T-helper 17 cell (primary cell): ENCODE measurements at regions not wholly inside any gene's neighbourhood (a gene's known extent, or its start where the extent isn't known, plus 50 kb on each side); places are given as distances from the start of the nearest gene placed in this dataset.
"Not testable (repeated sequence)": the region's sequence is repeated elsewhere in the genome, so short reads cannot be mapped to it uniquely, and the experiment has no call there.

Experiments used
- ATAC-seq: fragments of 150-1000 bp; cut with Tn5 transposase; 2 replicates; pipeline ENCODE4 v1.10.0; 2021; ENCODE audit warnings: mild to moderate bottlenecking, moderate library complexity
- DNase-seq, 3 donors: peaks; one replicate each; pipeline versions ENCODE4 v3.0.0 to v3.0.0-alpha.2; 2020 to 2021
- H3K9me3 ChIP-seq: one replicate; pipeline ENCODE4 v1.7.0; 2013; ENCODE audit warnings: low read length, mild to moderate bottlenecking; ENCODE audit not compliant: control insufficient read depth, poor library complexity, severe bottlenecking
- H3K27ac Mint-ChIP-seq: one replicate; pipeline ENCODE4 v1.8.0; 2022; ENCODE audit warnings: mild to moderate bottlenecking, moderate library complexity, mixed read lengths
- H3K27me3 Mint-ChIP-seq: one replicate; pipeline ENCODE4 v1.8.0; 2022; ENCODE audit warnings: mixed read lengths
- H3K36me3 Mint-ChIP-seq: one replicate; pipeline ENCODE4 v1.8.0; 2022; ENCODE audit warnings: low read depth, mixed read lengths
- H3K4me1 Mint-ChIP-seq: one replicate; pipeline ENCODE4 v1.8.0; 2022; ENCODE audit warnings: mild to moderate bottlenecking, mixed read lengths
- H3K4me3 Mint-ChIP-seq: one replicate; pipeline ENCODE4 v1.8.0; 2022; ENCODE audit warnings: mild to moderate bottlenecking, moderate library complexity, mixed read lengths

DNA sequence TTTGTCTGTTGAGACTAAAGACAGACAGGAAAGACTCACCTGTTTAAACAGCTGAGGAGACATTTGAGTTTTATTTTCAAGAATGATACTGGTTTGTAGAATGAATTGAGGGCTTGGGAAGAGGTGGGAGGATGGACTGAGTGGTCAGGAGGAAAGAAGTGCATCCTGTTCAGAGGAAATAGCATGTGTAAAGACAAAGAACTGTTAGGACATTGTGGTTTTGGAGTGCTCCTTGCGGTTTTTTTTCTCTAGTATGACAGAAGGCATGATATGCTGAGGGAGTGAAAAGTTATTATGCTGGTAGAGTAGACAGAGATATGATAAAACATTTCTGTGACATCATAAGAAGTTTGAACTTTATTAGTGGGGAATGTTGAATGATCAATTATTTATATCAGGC, 270.7 kb upstream of the ELAVL2 start:
- Mint-ChIP-seq H3K36me3 (no peaks in the 10 kb centered on the region), H3K4me1 (no peaks in the 10 kb centered on the region), H3K27me3 (no peaks in the 10 kb centered on the region), H3K27ac (no peak overlapping the region), H3K4me3 (no peak overlapping the region)
- DNase-seq (no peak), ATAC-seq (no peak)
- no peaks in the 10 kb centered on the region for H3K9me3 ChIP-seq

DNA sequence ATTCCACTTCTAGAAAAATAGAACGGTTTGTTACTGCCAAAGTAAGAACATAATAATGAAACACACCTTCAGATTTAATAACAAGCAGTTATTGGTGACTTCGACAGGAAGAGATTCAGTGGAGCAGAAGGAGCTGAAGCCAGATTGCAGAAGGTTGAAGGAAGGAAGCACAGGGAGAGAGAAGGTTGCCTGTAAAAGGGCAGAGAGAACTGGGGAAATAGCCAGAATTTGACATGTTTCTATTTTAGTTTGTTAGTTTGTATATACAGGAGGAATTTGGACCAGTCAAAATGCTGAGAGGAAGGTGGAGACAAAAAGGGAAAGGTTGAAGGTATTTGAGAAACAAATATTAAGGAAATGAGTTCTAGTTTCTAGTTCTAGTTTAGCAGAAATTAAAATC, 269.2 kb upstream of the ELAVL2 start:
- no peak overlapping the region for H3K27ac Mint-ChIP-seq
- no peak for DNase-seq
- H3K4me1 Mint-ChIP-seq: no peaks in the 10 kb centered on the region
- H3K9me3 ChIP-seq: no peaks in the 10 kb centered on the region
- ATAC-seq: no peak
- no peaks in the 10 kb centered on the region for H3K36me3 Mint-ChIP-seq
- H3K27me3 Mint-ChIP-seq: no peaks in the 10 kb centered on the region
- H3K4me3 Mint-ChIP-seq: no peak overlapping the region

DNA sequence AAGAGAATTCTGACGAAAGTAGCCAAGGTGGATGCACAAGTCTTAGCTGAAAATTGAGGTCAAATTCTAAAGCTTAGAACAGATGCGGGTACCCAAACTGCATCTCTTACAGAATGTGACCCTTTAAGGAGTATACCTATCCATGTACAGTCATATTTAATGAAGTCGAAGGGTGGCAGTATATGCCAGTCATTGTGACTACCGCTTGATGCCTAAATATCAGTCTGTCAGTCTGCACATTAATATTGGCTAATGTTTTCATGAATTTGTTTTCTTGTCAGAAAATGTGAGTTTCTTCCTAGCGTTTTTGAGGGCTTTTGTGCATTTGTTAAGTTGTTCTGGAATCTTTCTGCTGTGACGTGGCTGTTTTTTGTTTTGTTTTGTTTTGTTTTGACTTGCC, 264.5 kb upstream of the ELAVL2 start:
- Mint-ChIP-seq H3K4me3 (no peak overlapping the region), H3K4me1 (no peaks in the 10 kb centered on the region), H3K27me3 (no peaks in the 10 kb centered on the region), H3K27ac (no peak overlapping the region), H3K36me3 (no peaks in the 10 kb centered on the region)
- ATAC-seq: no peak
- no peaks in the 10 kb centered on the region for H3K9me3 ChIP-seq
- DNase-seq: no peak

DNA sequence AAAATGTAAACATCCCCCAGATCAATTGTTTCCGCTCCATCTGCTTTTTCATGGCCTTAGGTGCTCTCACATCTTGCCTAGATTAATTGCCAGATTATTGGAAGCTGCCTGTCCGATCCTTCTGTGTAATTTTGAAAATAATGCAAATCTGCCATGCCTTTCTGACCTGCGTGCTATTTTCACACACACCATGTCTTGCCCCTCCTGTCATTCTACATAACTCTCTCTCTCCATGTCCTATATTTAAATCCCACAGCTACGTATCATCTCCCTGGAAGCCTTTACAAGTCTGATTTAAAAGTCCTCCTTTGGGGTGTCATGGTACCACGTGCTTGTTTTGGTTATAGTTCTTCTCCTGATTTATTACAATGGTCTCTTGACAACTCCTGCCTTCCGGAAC, 247.6 kb upstream of the ELAVL2 start:
- no peak overlapping the region for H3K27ac Mint-ChIP-seq
- no peak overlapping the region for H3K4me3 Mint-ChIP-seq
- peaks cover 3% of the 10 kb centered on the region for H3K9me3 ChIP-seq
- no peaks in the 10 kb centered on the region for H3K36me3 Mint-ChIP-seq
- H3K27me3 Mint-ChIP-seq: no peaks in the 10 kb centered on the region
- H3K4me1 Mint-ChIP-seq: no peaks in the 10 kb centered on the region
- no peak for ATAC-seq
- no peak for DNase-seq

DNA sequence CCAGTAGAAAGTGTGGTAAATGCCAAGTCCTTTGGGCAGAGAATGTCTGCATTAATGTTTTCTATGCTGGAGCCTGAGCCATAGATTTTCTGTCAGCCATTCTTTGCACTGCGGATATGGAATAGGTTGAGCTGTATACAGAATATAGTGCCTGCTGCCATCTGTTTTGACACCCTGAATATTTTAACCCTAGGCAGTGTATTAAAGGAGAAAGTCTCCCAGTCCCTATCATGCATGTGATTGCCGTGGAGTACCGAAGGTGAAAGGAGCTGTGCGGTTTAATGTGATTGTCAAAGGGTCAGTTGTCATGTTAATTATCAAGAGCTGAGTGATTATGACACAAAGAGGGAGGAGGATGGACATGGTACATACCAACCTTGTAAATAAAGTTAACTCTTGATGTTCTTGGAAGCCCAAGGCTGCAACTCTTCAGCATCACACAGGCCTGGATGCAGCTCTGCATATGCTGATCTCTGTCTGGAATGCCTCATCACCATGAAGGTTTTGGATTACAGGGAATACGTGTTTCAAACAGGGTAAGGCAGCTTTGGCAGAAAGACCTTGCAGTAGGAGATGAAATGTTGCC, 247.1 kb upstream of the ELAVL2 start:
- Mint-ChIP-seq H3K27ac (no peak overlapping the region), H3K36me3 (no peaks in the 10 kb centered on the region), H3K27me3 (no peaks in the 10 kb centered on the region), H3K4me3 (no peak overlapping the region), H3K4me1 (no peaks in the 10 kb centered on the region)
- ATAC-seq: no peak
- peaks cover 3% of the 10 kb centered on the region for H3K9me3 ChIP-seq
- DNase-seq: no peak

DNA sequence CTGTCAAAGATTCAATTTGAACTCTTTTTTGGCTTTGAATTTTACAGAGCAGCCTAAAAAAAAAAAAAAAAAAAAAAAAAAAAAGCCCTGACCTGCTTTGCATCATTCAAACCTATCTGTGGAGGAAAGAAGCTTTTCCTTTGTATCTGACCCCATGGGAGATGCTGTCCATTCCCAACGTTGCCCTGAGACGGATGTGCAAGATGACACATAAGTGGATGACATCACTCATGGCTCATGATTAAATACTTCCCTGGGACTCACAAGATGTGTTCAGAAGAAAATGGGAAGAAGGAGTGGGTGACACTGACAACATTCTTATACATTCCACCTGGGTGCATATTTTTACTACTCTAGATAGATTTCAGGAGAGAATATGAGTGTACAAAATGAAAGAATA, 245.7 kb upstream of the ELAVL2 start:
- Mint-ChIP-seq H3K27me3 (no peaks in the 10 kb centered on the region), H3K27ac (no peak overlapping the region), H3K4me1 (no peaks in the 10 kb centered on the region), H3K4me3 (no peak overlapping the region), H3K36me3 (no peaks in the 10 kb centered on the region)
- no peak for ATAC-seq
- no peak for DNase-seq
- H3K9me3 ChIP-seq: peaks cover 3% of the 10 kb centered on the region

DNA sequence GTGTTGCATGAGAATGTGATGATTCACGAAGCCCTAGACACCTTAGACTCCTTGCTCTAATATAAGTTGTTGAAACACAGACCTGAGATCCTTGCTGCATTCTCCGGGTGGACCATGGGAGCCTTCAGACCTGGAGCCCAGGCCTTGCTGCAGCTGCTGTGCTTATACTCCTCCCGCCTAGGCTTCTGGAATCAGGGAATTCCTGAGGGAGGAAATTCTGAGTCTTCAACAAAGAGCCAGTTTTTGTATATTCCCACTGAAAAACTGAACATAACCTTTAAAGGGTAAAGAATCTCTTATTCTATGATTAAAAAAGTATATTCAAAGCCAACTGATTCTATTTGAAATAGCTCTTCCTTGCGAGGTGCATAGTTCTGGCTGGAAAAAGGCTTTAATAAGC, 245.1 kb upstream of the ELAVL2 start:
- H3K4me1 Mint-ChIP-seq: no peaks in the 10 kb centered on the region
- no peaks in the 10 kb centered on the region for H3K36me3 Mint-ChIP-seq
- DNase-seq: no peak
- peaks cover 2% of the 10 kb centered on the region for H3K9me3 ChIP-seq
- no peak for ATAC-seq
- no peak overlapping the region for H3K27ac Mint-ChIP-seq
- no peak overlapping the region for H3K4me3 Mint-ChIP-seq
- no peaks in the 10 kb centered on the region for H3K27me3 Mint-ChIP-seq

DNA sequence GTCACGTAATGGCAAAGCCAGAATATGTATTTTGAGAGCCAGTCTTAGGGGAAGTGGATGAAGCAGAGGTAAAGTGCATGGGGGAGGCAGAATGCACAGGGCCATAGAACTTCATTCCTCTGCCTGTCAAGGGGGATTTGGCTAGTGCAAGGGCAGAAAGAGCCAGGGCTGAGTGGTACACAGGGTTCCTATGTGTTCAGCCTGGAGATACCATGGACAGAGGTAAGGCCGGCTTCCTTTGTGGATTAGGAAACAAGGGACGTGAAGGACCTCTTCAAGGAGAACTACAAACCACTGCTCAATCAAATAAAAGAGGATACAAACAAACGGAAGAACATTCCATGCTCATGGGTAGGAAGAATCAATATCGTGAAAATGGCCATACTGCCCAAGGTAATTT, 241.1 kb upstream of the ELAVL2 start:
- H3K27ac Mint-ChIP-seq, H3K9me3 ChIP-seq, H3K27me3 Mint-ChIP-seq, DNase-seq, H3K4me3 Mint-ChIP-seq, H3K36me3 Mint-ChIP-seq, ATAC-seq, H3K4me1 Mint-ChIP-seq: not testable (repeated sequence)

DNA sequence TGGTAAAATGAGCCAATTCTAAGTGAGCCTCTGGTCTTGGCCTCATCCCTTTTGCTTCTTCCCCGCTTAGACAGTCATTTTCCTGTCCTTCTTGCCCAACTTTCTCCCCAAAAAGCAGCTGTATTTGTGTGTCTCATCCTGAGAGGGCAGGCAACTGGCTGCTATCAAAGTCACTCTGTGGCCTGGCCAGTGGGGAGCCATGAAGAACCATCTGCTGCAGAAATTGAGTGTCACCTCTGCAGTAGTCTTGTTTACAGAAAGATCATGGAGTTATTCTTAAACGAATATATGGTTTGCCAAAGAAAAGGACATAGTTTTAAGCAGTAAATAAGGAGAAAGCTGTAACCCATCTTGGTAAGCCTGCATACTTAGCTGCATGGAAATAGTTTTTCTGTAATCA, 233.6 kb upstream of the ELAVL2 start:
- Mint-ChIP-seq H3K4me3 (no peak overlapping the region), H3K4me1 (no peaks in the 10 kb centered on the region), H3K36me3 (no peaks in the 10 kb centered on the region), H3K27me3 (no peaks in the 10 kb centered on the region), H3K27ac (no peak overlapping the region)
- no peak for DNase-seq
- no peak for ATAC-seq
- H3K9me3 ChIP-seq: no peaks in the 10 kb centered on the region

DNA sequence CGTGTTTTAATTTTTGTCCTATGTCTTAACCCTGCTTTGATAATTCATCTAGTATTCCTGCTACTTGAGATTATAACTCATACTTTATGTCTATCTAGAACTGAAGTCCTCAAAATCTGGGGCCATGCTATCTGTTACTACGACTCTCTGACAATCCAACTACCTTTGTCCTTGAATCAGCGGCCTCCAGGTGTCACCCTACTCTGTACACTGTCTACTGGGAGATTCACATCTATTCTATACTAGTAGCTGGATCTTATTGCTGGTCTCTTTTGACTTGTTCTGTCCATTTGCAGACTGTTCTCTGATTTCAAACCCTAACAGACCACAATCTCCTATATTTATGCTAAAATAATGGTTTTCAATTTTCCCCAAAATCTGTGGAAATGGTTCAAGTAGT, 225.5 kb upstream of the ELAVL2 start:
- H3K27me3 Mint-ChIP-seq: no peaks in the 10 kb centered on the region
- no peaks in the 10 kb centered on the region for H3K4me1 Mint-ChIP-seq
- no peaks in the 10 kb centered on the region for H3K36me3 Mint-ChIP-seq
- no peak for ATAC-seq
- no peaks in the 10 kb centered on the region for H3K9me3 ChIP-seq
- no peak overlapping the region for H3K4me3 Mint-ChIP-seq
- no peak overlapping the region for H3K27ac Mint-ChIP-seq
- DNase-seq: no peak

DNA sequence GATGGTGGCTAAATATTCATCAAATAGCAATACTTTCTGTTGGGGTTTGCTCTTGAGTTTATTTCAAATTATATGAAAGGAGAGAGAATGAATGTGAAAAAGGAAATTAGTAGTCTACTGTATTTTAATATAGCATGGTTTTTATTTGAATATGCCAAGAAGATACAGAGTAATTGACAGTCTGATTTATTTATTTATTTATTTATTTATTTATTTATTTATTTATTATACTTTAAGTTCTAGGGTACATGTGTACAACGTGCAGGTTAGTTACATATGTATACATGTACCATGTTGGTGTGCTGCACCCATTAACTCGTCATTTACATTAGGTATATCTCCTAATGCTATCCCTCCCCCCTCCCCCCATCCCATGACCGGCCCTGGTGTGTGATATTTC, 224.2 kb upstream of the ELAVL2 start:
- H3K4me1 Mint-ChIP-seq, ATAC-seq, H3K27ac Mint-ChIP-seq, DNase-seq, H3K9me3 ChIP-seq, H3K27me3 Mint-ChIP-seq, H3K36me3 Mint-ChIP-seq, H3K4me3 Mint-ChIP-seq: not testable (repeated sequence)

DNA sequence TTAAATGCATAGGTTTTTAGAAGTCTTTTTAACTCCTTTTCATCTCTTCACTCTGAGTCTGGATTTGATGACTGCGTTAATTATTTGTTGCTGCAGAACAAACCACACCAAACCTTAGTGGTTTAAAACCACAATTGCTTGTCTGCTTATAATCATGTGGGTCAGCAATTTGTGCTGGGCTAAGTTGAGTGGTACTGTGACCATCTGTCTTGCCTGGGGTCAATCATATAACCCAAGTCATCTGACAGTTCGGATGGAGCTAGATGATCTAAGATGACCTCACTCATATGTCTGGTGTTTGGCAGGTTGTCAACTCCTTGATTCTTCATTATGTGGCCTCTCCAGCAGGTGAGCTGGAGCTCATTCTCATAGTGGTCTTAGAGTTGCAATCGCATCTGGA, 219.1 kb upstream of the ELAVL2 start:
- H3K4me3 Mint-ChIP-seq: no peak overlapping the region
- no peak overlapping the region for H3K27ac Mint-ChIP-seq
- no peaks in the 10 kb centered on the region for H3K27me3 Mint-ChIP-seq

DNA sequence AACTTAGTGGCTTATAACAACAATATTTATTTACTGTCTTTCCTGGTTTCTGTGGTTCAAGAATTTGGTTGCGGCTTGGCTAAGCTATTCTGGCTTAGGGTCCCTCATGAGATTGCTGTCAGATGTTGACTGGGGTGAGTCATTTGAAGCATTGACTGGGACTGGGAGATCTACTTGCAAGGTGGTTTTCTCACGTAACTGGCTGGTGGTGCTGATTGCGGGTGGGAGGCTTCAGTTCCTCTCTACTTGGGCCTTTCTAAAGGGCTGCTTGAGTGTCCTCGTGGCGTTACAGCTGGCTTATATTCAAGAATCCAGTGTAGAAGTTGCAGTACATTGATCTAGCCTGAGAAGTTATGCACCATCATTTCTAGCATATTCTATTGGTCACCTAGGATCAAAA, 218.5 kb upstream of the ELAVL2 start:
- H3K27me3 Mint-ChIP-seq: no peaks in the 10 kb centered on the region
- ATAC-seq (no peak), DNase-seq (no peak)
- H3K4me1 Mint-ChIP-seq: no peaks in the 10 kb centered on the region
- H3K4me3 Mint-ChIP-seq: no peak overlapping the region
- H3K9me3 ChIP-seq: no peaks in the 10 kb centered on the region
- H3K27ac Mint-ChIP-seq: no peak overlapping the region
- no peaks in the 10 kb centered on the region for H3K36me3 Mint-ChIP-seq

More for the DNA sequence above, 219.1 kb upstream of the ELAVL2 start:
- Mint-ChIP-seq H3K36me3 (no peaks in the 10 kb centered on the region), H3K4me1 (no peaks in the 10 kb centered on the region)
- ATAC-seq: no peak
- no peaks in the 10 kb centered on the region for H3K9me3 ChIP-seq
- DNase-seq: no peak

DNA sequence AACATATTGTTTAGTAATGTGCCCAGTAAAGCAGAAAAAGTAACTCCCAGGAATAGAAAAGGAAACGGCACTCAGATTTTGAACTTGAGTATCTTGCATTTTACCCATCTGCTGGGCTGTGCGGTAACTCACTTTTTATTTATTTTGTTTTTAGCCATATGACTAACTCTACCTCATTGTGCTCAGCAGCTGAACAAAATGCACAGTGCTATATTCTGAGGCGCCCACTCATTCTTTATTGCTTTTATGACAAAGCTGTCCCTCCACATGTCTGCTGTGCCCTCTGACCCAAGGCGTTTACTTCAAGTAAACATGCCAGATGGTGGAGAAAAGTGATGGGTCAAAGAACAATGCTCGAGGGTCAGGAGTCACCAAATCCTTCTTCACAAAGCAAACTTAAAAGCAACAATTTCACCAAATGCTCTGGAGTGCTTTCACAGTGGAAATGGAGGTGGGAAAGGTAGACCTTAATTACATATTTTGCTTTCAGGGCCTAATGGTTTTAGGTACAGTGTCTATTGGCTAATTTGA, 215.2 kb upstream of the ELAVL2 start:
- H3K36me3 Mint-ChIP-seq: no peaks in the 10 kb centered on the region
- no peaks in the 10 kb centered on the region for H3K9me3 ChIP-seq

More for the DNA sequence above, 215.2 kb upstream of the ELAVL2 start:
- ATAC-seq: no peak
- Mint-ChIP-seq H3K27ac (no peak overlapping the region), H3K27me3 (no peaks in the 10 kb centered on the region), H3K4me1 (no peaks in the 10 kb centered on the region), H3K4me3 (no peak overlapping the region)
- no peak for DNase-seq
